Esophagus muscularis mucosa (tissue), 4 donors: ENCODE measurements at regions not wholly inside any gene's neighbourhood (a gene's known extent, or its start where the extent isn't known, plus 50 kb on each side); places are given as distances from the start of the nearest gene placed in this dataset.
"Not testable (repeated sequence)": the region's sequence is repeated elsewhere in the genome, so short reads cannot be mapped to it uniquely, and the experiment has no call there.

Experiments
- CTCF ChIP-seq, 3 experiments: fragments of 200-600 bp in 2 of 3; fragments of 450-650 bp in 1 of 3; sonication (generic) in 2 of 3; IDR thresholded peaks; one replicate each; pipeline ENCODE4 v1.5.1; 2017 to 2019; ENCODE audit warnings: antibody characterized with exemption in 3 of 3, mild to moderate bottlenecking in 2 of 3, moderate library complexity in 1 of 3
- EP300 ChIP-seq: sonication (generic); formaldehyde crosslinking; IDR thresholded peaks from one replicate; pipeline ENCODE4 v1.6.1; 2017; ENCODE audit warnings: antibody characterized with exemption
- POLR2AphosphoS5 ChIP-seq, 2 donors: sonication (generic); formaldehyde crosslinking; IDR thresholded peaks; one replicate each; pipeline ENCODE4 v1.6.1; 2017; ENCODE audit warnings: antibody characterized with exemption in 2 of 2

GRCh38 chr5:96171973-96172372 is 210.3 kb upstream of the ELL2 start:
- TF ChIP-seq EP300; CTCF (IDR thresholded peaks at IDR 0.05); POLR2AphosphoS5 (IDR thresholded peaks at IDR 0.05): not testable (repeated sequence)
